Lower leg skin (tissue), 4 donors: ENCODE measurements at regions not wholly inside any gene's neighbourhood (a gene's known extent, or its start where the extent isn't known, plus 50 kb on each side); places are given as distances from the start of the nearest gene placed in this dataset.
A peak's percentile ranks its signal among the peaks of the same experiment; 100 is the strongest.
"Not testable (repeated sequence)": the region's sequence is repeated elsewhere in the genome, so short reads cannot be mapped to it uniquely, and the experiment has no call there.

Experiments
- DNase-seq, 2 donors: peaks; one replicate each; pipeline ENCODE4 v3.0.0-alpha.2; 2019; ENCODE audit warnings: low spot score in 2 of 2
- H3K4me3 ChIP-seq: fragments of 200-600 bp; sonication (generic); 2 replicates; pipeline ENCODE4 v1.5.1; 2017; ENCODE audit warnings: mild to moderate bottlenecking, low read depth; ENCODE audit not compliant: poor library complexity, severe bottlenecking
- POLR2A ChIP-seq, 2 donors: fragments of 450-650 bp; IDR thresholded peaks; one replicate each; pipeline ENCODE4 v1.6.1; 2016 to 2017; ENCODE audit warnings: antibody characterized with exemption in 2 of 2, mild to moderate bottlenecking in 1 of 2, moderate library complexity in 1 of 2
- WGBS, 2 donors: methylation state at CpG; one replicate each; pipeline ENCODE4 v1.1.5; 2018; 5-methylcytosine and 5-hydroxymethylcytosine counted together
- intact Hi-C: fragments of 100-400 bp; cut with DNase I; formaldehyde crosslinking; loops from one replicate; pipeline ENCODE4 v1.15.0; 2023; ENCODE audit warnings: low total_unique reads
- TF ChIP-seq, protein P1 (sequence below), 3 donors: fragments of 450-650 bp; IDR thresholded peaks; one replicate each; pipeline ENCODE4 v1.5.1; 2016; ENCODE audit warnings: antibody characterized with exemption in 3 of 3, mild to moderate bottlenecking in 3 of 3, moderate library complexity in 2 of 3

DNA sequence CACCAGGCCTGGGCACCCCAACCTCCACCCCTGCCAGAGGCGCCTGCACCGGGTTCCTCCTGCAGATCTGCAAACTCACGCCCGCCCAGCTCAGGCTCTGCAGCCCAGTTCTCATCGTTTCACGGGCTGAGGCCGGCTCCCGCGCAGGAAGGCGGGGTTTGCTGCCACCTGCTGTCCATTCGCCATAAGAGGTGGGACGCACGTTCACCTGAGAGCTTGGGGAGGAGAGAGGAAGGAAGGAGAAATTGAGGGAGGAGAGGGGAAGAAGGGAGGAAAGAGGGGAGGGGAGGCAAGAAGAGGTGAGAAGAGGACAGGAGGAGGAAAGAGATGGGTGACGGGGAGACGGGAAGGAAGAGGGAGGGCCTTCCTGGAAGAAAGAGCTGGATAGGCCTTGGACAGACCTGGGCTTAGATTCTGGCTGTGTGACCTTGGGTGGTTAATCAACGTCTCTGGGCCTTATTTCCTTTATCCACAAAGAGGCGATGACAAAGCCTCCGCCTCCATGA, 114.5 kb downstream of the ADRA2C start:
- H3K4me3 ChIP-seq = no peak overlapping the region
- peak; percentile 21 to 89 for DNase-seq
- intact Hi-C loops = no loop called here
- TF ChIP-seq, protein P1, sequence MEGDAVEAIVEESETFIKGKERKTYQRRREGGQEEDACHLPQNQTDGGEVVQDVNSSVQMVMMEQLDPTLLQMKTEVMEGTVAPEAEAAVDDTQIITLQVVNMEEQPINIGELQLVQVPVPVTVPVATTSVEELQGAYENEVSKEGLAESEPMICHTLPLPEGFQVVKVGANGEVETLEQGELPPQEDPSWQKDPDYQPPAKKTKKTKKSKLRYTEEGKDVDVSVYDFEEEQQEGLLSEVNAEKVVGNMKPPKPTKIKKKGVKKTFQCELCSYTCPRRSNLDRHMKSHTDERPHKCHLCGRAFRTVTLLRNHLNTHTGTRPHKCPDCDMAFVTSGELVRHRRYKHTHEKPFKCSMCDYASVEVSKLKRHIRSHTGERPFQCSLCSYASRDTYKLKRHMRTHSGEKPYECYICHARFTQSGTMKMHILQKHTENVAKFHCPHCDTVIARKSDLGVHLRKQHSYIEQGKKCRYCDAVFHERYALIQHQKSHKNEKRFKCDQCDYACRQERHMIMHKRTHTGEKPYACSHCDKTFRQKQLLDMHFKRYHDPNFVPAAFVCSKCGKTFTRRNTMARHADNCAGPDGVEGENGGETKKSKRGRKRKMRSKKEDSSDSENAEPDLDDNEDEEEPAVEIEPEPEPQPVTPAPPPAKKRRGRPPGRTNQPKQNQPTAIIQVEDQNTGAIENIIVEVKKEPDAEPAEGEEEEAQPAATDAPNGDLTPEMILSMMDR (IDR thresholded peaks at IDR 0.05) = peak in 1 of 3 donors; percentile 53
- no peak for TF ChIP-seq POLR2A (IDR thresholded peaks at IDR 0.05)
- 7 to 8% methylated on average over 16 to 18 of the region's 18 CpGs for whole genome bisulfite sequencing, 2 donors

DNA sequence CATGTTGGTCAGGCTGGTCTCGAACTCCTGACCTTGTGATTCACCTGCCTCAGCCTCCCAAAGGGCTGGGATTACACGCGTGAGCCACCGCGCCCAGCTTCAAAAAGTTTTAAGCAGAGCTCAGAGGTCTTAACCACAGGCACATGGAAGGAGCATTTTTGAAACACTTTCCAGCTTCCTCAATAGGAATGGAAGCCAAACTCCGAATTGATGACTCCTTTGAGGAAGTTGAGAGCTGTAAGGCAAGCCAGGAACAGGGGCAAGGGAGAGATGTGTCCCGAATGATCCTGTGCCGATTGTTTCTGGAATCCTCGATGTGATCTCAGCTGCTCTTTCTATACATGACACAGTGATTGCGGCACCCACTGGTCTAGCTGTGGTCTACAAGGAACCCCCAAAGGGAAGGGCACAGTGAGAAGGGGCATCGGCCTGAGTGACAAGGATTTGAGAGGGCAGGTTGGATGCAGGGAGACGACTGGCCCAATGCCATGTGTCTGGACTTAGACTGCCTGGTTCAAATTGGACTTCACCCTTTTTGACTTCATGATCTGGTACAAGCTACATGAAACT, 116.2 kb downstream of the ADRA2C start:
- intact Hi-C loops = not testable (repeated sequence)
- whole genome bisulfite sequencing, 2 donors = 56 to 61% methylated on average over 12 of the region's 12 CpGs

GRCh38 chr4:3884261-3884660, 118.1 kb downstream of the ADRA2C start:
- H3K4me3 ChIP-seq, intact Hi-C loops: not testable (repeated sequence)
- DNase-seq = peak in 1 of 2 donors; percentile 63
- 58 to 71% methylated on average over 4 to 5 of the region's 5 CpGs for WGBS, 2 donors

More for the DNA sequence above, 116.2 kb downstream of the ADRA2C start:
- H3K4me3 ChIP-seq = not testable (repeated sequence)
- peak in 1 of 2 donors; percentile 78 for DNase-seq

DNA sequence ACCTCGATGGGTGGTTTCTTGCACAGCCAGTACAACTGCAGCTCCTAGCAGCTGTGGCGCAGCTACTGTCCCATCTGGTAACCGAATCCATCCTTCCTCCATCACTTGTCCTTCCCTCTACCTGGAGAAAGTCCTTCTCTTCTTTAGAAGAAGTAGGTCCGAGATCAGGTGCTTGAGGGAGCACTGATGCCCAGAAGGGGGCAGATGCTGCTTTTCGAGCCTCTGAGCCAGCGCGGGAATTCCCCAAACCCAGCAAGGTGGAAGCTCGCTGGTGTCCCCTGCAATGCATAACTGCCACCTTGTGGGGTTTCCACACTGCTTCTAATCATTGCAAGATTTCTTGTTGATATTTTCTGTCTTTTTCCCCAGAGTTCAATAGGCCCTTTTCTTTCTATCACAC, 127.4 kb downstream of the ADRA2C start:
- DNase-seq = peak in 1 of 2 donors; percentile 63
- WGBS, 2 donors = 26 to 31% methylated on average over 8 of the region's 8 CpGs
- intact Hi-C loops, H3K4me3 ChIP-seq: not testable (repeated sequence)

DNA sequence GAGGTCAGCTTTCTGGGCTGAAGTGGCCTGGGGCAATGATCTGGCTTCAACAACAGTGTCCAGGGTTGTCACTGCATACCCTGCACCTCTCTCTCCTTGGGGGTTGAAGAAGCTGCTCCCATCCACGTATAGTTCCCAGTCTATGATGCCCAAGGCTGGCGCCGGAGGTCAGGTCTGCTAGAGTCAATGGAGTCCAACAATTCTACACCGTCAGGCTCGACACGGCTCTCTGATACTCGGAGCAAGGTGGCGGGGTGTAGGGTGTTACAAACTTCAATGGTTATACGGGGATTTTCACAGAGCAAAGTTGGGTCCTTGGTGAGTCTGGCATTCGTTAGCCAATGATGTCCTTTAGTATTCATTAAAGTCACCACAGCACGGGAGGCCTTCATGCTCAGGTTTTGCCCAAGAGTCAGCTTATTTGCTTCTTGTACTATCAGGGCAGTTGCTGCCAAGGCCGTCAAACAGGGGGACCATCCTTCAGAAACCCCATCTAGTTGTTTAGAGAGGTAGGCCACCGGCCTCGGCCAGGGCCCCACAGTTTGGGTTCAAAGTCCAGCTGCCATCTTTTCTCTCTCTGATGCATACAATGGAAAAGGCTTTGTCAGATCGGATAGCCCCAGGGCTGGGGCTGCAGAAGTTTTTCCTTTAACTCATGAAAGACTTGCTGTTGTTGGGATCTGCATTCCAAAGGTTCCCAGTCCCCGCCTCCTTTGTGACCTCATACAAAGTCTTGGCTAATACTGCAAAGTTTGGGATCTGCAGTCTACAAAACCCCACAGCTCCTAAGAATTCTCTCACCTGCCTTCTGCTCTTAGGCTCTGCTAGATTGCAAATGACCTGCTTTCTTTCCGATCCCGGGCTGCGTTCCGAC, 128.1 kb downstream of the ADRA2C start:
- H3K4me3 ChIP-seq, intact Hi-C loops: not testable (repeated sequence)
- DNase-seq = peak in 1 of 2 donors; percentile 69
- WGBS, 2 donors = 87 to 88% methylated on average over 20 of the region's 20 CpGs

- H3K4me3 ChIP-seq = no peak overlapping the region
- DNase-seq = no peak
- WGBS, 2 donors = 74 to 80% methylated on average over 6 of the region's 6 CpGs
- no peak for TF ChIP-seq POLR2A (IDR thresholded peaks at IDR 0.05)
- TF ChIP-seq, protein P1 (IDR thresholded peaks at IDR 0.05) = no peak
- intact Hi-C loops = no loop called here
Observed at GRCh38 chr4:3896441-3896840, 130.3 kb downstream of the ADRA2C start.

GRCh38 chr4:3896871-3897578, 130.8 kb downstream of the ADRA2C start:
- peak in 1 of 2 donors; percentile 40 for DNase-seq
- intact Hi-C loops, H3K4me3 ChIP-seq: not testable (repeated sequence)
- 90% methylated on average over 20 of the region's 20 CpGs for WGBS, 2 donors

DNA sequence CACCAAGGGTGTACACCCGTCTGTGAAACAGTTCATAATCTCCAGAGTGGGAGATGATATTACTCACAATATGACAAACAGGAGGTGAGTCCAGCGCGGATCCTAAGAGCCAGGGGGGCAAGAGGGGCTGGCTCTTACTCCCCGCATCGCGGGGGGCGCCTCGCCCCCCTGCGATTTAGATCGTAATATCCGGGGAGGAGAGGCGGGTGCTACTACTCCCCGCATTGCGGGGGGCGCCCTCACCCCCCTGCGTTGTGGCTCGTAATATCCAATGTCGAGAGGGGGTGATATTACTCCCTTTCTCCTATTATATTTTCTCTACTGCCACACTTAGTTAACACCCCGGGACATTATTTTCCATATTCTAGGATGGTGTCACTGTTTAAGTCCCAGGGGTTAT, 131.9 kb downstream of the ADRA2C start:
- DNase-seq = peak in 1 of 2 donors; percentile 29
- intact Hi-C loops = no loop called here
- no peak overlapping the region for H3K4me3 ChIP-seq
- 79 to 87% methylated on average over 19 of the region's 19 CpGs for WGBS, 2 donors
- no peak for TF ChIP-seq POLR2A (IDR thresholded peaks at IDR 0.05)
- TF ChIP-seq, protein P1 (IDR thresholded peaks at IDR 0.05) = no peak

DNA sequence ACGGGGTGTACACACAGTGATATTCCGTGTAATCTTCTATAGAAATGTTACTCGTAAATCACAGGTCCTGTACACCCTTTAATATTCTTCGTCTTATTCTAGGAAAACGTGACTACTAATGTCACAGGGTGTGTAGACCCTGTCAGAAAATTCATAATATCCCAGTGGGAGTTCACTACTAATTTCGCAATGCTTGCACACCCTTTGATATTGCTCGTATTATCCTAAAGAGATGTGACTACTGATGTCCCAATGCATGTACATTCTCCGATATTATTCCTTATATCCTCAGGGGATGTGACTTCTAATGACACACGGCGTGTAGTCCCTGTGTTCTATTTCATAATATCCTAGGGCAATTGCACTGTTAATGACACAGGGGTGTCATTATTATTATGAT, 132.7 kb downstream of the ADRA2C start:
- WGBS, 2 donors = 80 to 86% methylated on average over 10 of the region's 10 CpGs
- H3K4me3 ChIP-seq, intact Hi-C loops, DNase-seq: not testable (repeated sequence)

DNA sequence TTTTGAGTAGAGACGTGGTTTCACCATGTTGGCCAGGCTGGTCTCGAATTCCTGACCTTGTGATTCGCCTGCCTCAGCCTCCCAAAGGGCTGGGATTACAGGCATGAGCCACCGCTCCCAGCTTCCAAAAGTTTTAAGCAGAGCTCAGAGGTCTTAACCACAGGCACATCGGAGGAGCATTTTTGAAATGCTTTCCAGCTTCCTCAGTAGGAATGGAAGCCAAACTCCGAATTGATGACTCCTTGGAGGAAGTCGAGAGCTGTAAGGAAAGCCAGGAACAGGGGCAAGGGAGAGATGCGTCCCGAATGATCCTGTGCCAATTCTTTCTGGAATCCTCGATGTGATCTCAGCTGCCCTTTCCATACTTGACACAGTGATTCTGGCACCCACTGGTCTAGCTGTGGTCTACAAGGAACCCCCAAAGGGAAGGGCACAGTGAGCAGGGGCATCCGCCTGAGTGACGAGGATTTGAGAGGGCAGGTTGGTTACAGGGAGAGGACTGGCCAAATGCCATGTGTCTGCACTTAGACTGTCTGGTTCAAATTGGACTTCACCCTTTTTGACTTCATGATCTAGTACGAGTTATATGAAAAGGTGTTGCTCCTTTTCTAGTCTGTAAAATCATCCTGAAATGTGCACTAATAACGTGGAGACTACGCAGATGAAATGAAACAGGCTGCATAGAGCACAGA, 138.2 kb downstream of the ADRA2C start:
- intact Hi-C loops, H3K4me3 ChIP-seq: not testable (repeated sequence)
- 56 to 57% methylated on average over 15 of the region's 15 CpGs for WGBS, 2 donors
- peak; percentile 40 to 73 for DNase-seq

GRCh38 chr4:3909616-3910015, 143.4 kb downstream of the ADRA2C start:
- H3K4me3 ChIP-seq, intact Hi-C loops: not testable (repeated sequence)
- peak in 1 of 2 donors; percentile 78 for DNase-seq
- WGBS, 2 donors = 74 to 94% methylated on average over 3 of the region's 3 CpGs
